Cardiac septum (tissue), 1 donor: ENCODE measurements at regions not wholly inside any gene's neighbourhood (a gene's known extent, or its start where the extent isn't known, plus 50 kb on each side); places are given as distances from the start of the nearest gene placed in this dataset.

Source experiments
- DNase-seq: peaks from one replicate; pipeline ENCODE4 v3.0.0-alpha.2; 2020; ENCODE audit warnings: low spot score
- intact Hi-C: fragments of 100-400 bp; cut with DNase I; formaldehyde crosslinking; loops from one replicate; pipeline ENCODE4 v1.14.0; 2022
- donor health status: DM: no; HTN: no; CAD: no.

GRCh38 chr5:68612972-68613371 lies 397.4 kb downstream of the PIK3R1 start:
- DNase-seq, result no peak
- intact Hi-C loops, result no loop called here

GRCh38 chr5:68618501-68618900 lies 402.9 kb downstream of the PIK3R1 start:
- DNase-seq, result no peak
- intact Hi-C loops, result no loop called here

DNA sequence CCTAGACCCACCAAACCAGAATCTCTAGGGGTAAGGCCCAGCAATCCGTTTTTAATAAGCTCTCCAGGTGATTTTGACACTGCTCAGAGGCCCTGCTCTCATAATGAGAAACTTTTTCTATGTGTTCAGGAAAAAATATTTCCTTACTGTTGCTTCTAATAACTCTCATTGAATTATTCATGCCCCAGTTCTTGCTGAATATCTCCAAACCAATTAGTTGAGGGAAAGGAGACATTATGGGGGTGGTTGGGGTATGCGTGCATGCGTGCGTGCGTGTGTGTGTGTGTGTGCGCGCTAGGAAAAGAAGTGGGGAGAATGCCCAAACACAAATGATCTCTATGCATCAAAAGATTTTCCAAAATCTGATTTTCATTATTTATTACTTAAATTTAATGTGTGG lies 411.4 kb downstream of the PIK3R1 start:
- DNase-seq, result no peak

DNA sequence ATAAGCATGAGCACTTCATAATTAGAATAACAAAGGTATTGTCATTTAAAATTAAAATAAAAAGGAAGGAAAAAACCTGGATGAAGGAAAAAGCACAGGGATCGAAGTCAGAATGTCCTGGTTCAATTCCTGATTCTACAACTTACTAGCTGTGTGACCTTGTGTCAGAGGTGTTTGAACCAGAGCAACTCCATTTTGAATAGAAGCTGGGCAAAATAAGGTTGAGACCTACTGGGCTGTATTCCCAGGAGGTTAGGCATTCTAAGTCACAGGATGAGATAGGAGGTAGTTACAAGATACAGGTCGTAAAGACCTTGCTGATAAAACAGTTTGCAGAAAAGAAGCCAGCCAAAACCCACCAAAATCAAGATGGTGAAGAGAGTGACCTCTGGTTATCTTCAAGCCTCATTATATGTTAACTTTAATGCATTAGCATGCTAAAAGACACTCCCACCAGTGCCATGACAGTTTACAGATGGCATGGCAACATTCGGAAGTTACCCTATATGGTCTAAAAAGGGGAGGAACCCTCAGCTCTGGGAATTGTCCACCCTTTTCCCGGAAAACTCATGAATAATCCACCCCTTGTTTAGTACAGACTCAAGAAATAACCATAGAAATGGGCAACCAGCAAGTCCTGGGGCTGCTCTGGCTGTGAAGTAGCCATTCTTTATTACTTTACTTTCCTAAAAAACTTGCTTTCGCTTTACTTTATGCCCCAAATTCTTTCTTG lies 412.7 kb downstream of the PIK3R1 start:
- intact Hi-C loops, result no loop called here
- no peak for DNase-seq

More for the DNA sequence above, 411.4 kb downstream of the PIK3R1 start:
- intact Hi-C loops, result no loop called here

GRCh38 chr5:68630354-68630753 lies 414.8 kb downstream of the PIK3R1 start:
- intact Hi-C loops, result no loop called here
- DNase-seq, result no peak

DNA sequence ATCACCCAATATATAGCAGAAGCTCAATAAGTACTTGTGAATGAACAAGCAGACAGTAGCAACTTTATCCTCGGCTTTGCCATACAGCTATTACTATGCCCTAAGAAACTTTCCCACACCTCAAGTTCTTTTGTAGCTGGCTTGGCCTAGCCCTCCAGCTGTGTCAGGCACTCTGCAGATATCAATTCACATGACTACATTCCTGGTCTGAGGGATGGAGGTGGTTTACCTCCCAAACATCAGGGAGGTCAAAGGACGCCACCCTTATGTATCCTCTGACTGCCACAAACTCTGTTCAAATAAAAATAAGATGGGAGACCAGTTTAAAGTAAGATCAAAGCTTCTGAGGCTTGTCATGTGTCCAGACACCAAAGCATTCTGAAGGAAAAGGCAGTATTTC lies 416.3 kb downstream of the PIK3R1 start:
- no peak for DNase-seq
- intact Hi-C loops, result no loop called here

DNA sequence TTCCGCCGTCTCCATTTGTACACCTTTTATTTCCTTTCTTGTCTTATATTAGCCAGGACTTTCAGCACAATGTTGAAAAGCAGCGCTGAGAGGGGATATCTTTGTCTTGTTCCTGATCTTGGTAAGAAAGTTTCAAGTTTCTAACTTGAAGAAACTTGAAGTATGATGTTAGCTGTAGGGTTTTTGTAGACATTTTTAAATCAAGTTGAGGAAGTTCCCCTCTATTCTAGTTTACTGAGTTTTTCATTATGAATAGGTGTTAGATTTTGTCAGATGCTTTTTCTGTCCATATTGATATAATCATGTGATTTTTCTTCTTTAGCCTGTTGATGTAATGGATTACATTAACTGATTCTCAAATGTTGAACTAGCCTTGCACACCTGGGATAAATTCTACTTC lies 425.7 kb downstream of the PIK3R1 start:
- intact Hi-C loops, result no loop called here

DNA sequence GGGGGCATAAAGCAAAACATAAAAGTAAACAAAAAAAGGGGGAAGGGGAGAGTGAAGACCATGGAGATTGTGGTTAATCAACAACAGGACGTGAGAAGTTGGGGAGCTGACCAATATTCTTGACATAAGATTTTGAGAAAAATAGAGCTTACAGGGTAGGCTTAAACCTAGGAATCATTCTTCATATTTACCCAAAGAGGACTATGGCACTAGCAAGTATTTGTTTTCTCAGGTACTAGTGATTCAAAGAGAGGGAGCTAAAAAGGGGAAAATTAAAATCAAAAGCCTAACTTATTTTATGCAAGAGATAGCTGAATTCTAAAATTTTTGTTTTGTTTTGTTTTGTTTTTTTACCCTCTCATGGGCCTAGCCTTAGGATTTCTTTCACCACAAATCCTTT lies 427.5 kb downstream of the PIK3R1 start:
- intact Hi-C loops, result no loop called here
- no peak for DNase-seq

More for the DNA sequence above, 425.7 kb downstream of the PIK3R1 start:
- no peak for DNase-seq

DNA sequence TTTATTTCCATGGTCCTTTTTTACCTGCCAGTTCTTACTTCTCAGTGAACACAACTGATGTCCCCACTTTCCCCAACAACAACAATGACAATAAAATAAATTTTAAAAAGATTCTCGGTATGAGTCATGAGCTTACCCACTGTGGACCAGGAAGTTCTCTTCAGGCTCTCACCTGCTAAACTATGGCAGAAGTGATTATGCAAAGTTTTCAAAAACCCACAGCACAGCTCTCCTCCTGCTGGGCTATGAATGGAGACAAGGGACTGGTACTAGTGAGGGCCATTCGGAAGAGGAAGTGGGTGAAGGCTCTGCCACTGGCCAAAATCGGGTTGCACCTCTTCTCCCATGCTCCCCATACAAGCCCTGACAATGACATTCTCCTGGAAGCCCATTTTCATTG lies 429.4 kb downstream of the PIK3R1 start:
- no peak for DNase-seq
- intact Hi-C loops, result no loop called here

DNA sequence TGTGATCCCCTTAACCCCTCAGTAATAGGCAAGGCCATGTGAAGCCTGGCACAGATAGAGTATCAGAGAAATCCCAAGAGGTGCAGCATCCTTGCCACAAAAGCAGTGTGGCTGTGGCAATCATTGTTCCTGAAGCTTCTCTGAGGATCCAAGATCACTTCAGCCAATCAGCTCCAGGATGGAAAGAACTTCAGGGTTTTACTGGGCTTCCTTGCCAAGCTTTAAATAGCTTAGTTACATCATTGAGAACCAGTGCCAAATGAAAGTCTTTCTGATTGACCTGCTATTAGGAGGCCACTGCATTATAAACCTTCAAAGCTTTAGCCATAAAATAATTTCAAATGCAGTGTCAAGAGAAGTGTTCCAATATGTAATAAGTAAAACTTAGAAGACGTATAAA lies 430.6 kb downstream of the PIK3R1 start:
- intact Hi-C loops, result no loop called here
- DNase-seq, result no peak

- intact Hi-C loops, result no loop called here
- DNase-seq, result no peak
Observed at GRCh38 chr5:68647743-68648142, 432.2 kb downstream of the PIK3R1 start.

DNA sequence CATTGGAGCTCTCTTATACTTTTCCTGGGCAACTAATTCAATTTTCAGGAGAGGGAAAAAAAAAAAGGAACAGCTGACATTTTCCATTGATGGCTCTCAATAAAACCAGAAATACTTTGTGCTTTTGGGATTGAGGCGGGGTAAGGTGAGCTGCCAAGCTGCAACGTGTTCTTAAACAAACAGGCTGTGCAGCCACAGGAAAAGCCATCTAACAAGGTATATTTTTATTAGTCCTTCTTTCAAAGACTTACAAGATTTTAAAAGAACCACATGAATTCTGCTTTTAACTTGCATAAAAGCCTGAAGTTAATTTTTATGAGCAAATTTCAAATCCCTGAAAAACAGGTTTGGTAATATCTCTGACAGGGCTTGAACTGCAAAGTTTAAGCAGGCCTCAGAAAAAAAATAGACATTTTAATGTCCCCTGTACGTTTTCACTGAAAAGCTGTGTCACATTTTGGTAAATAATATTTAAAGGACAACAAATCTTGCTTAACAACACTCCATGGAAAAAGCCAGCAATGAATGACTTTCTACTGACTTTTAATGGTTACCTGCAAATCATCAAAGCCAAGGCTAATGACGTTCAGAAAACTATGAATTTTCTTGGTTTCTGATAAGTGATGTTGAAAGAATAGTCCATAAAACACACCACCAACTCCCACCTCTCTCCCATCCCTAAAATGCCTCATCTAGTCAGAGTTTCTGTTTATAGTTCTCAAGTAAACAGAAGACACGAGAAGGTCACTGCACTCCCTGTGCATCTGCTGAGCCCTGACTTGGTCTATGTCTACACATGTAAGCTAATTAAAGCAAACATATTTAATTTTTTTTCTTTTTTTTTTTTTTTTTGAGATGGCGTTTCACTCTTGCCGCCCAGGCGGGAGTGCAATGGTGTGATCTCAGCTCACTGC lies 433.6 kb downstream of the PIK3R1 start:
- DNase-seq, result no peak
- intact Hi-C loops, result no loop called here

GRCh38 chr5:68652534-68652965 lies 437.0 kb downstream of the PIK3R1 start:
- no peak for DNase-seq
- intact Hi-C loops, result no loop called here

DNA sequence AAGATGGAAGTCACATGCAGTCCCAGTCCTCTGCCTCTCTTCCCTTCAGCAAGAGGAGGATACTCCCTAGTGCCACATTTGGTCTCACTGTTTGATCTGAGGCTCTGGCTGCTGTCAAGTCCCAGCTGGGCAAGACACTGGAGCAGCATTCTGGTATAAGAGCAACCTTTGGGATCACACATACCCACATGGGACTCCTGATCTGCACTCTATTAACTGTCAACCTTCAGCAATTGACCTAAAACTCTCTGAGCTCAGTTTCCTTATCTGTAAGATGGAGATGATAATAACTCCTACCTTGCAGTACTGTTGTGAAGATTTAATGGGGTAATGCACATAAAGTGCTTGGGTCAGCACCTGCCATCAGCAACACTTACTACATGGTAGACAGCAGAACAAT lies 437.9 kb downstream of the PIK3R1 start:
- intact Hi-C loops, result no loop called here

GRCh38 chr5:68657055-68657961 lies 436.5 kb upstream of the SLC30A5 start:
- DNase-seq, result no peak
- intact Hi-C loops, result no loop called here

More for the DNA sequence above, 437.9 kb downstream of the PIK3R1 start:
- no peak for DNase-seq

DNA sequence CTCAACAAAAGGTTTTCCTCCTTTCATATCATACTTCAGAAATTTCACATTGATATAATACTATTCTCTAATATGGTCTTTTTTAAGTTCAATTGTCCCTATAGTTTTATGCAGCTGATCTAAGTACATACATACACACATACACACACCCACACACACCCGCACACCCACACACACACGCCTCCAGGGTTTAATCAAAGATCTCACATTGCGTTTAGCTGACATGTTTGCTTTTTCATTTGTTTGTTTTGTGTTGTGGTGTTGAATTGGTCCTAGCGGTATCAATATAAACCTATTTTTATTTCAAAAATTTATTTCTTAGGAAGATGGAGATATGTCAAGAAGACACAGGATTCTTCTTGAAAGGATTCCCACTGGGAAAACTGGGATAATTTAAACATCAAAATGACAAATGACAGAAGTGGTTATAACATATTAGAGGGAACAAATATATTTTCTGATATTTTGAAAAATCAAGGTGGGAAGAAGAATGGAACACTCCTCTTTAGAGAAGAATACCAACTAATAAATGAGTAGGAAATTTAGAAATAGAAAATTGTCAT lies 434.9 kb upstream of the SLC30A5 start:
- intact Hi-C loops, result no loop called here
- DNase-seq, result no peak

DNA sequence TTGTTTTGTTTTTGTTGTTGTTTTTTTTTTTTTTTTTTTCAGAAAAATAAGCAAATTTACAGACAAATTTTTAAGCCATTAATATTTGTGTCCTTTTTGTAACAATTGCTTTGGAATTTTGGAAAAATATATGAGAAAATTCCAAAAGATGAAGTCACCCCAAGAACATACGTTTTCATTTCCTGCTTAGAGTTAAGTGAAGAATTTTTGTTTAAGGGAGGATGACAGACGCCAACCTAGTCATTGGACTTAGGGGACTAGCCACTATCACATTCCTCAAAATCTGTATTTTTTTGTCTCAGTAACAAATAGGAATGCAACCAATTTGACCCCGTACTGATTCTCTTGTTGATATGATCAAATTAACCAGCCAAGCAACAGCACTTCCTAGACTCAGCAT lies 433.9 kb upstream of the SLC30A5 start:
- intact Hi-C loops, result loop anchor here (5.0 kb wide), 1 partner anchor 373 kb away; no protein-coding TSS in a partner anchor
- DNase-seq, result no peak

DNA sequence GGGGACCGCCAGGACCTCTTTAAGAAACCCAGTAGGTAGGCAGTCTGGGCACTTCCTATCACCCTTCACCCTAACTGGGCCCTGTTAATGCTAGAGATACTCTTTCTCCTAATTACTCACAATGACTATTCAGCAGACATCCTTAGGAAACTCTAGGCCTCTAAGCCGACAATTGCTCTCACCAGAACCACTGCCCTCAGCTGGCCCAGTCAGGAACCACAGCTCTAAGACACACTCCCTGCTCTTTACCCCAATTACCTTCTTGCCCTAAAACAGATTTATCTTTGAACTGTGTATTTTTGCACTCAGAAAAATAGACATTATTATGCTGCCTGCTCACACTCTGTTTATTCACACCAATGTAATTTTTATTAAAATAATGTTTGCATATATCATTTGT lies 432.6 kb upstream of the SLC30A5 start:
- intact Hi-C loops, result loop anchor here (5.0 kb wide), 1 partner anchor 374 kb away; no protein-coding TSS in a partner anchor
- DNase-seq, result no peak

- intact Hi-C loops, result loop anchor here (5.0 kb wide), 1 partner anchor 376 kb away; no protein-coding TSS in a partner anchor
- no peak for DNase-seq
Observed at GRCh38 chr5:68662804-68663307, 431.0 kb upstream of the SLC30A5 start.
